Gastrocnemius medialis (tissue), 4 donors: ENCODE measurements at regions not wholly inside any gene's neighbourhood (a gene's known extent, or its start where the extent isn't known, plus 50 kb on each side); places are given as distances from the start of the nearest gene placed in this dataset.

Source experiments
- ATAC-seq, 2 donors: fragments of 150-250 bp; one replicate each; pipeline ENCODE4 v1.9.1; 2016
- DNase-seq, 2 donors: peaks; one replicate each; pipeline ENCODE4 v3.0.0-alpha.2; 2019
- H3K27ac ChIP-seq, 4 donors: fragments of 200-600 bp; sonication (generic); 1 replicate in 1 of 4; 2 replicates in 3 of 4; pipeline ENCODE4 v1.5.1; 2016 to 2018; ENCODE audit warnings: mild to moderate bottlenecking in 2 of 4, moderate library complexity in 1 of 4
- H3K27me3 ChIP-seq, 3 donors: fragments of 200-600 bp; sonication (generic) in 2 of 3; 1 replicate in 1 of 3; 2 replicates in 2 of 3; pipeline versions ENCODE4 v1.5.1 to v1.6.0; 2016 to 2019; ENCODE audit warnings: mild to moderate bottlenecking in 1 of 3, moderate library complexity in 1 of 3
- H3K36me3 ChIP-seq, 2 donors: fragments of 200-600 bp; sonication (generic) in 1 of 2; one replicate each; pipeline ENCODE4 v1.5.1; 2017 to 2018
- H3K4me1 ChIP-seq, 2 donors: fragments of 200-600 bp; sonication (generic) in 1 of 2; one replicate each; pipeline ENCODE4 v1.5.1; 2016 to 2017; ENCODE audit warnings: mild to moderate bottlenecking in 2 of 2
- H3K4me3 ChIP-seq, 4 donors: fragments of 200-600 bp; sonication (generic) in 3 of 4; 1 replicate in 1 of 4; 2 replicates in 3 of 4; pipeline ENCODE4 v1.5.1; 2016 to 2019; ENCODE audit warnings: mild to moderate bottlenecking in 2 of 4
- H3K9me3 ChIP-seq, 3 donors: fragments of 200-600 bp; sonication (generic) in 2 of 3; 1 replicate in 1 of 3; 2 replicates in 2 of 3; pipeline ENCODE4 v1.5.1; 2016 to 2019
- CTCF ChIP-seq, 5 experiments: fragments of 450-650 bp in 3 of 5; fragments of 200-600 bp in 2 of 5; sonication (generic) in 2 of 5; IDR thresholded peaks in 4 of 5; conservative IDR thresholded peaks in 1 of 5; 1 replicate in 4 of 5; 2 replicates in 1 of 5; pipeline ENCODE4 v1.5.1; 2016 to 2019; ENCODE audit warnings: antibody characterized with exemption in 5 of 5, mild to moderate bottlenecking in 3 of 5, moderate library complexity in 3 of 5
- POLR2A ChIP-seq, 2 donors: fragments of 450-650 bp; IDR thresholded peaks; one replicate each; pipeline ENCODE4 v1.6.1; 2017; ENCODE audit warnings: antibody characterized with exemption in 2 of 2, mild to moderate bottlenecking in 2 of 2, moderate library complexity in 2 of 2
- in situ Hi-C, 4 donors: fragments of 200-750 bp; cut with MboI; loops; one replicate each; pipeline versions ENCODE4 v1.15.0 to v1.8.0; 2017; ENCODE audit warnings: low sequenced_read_pairs in 4 of 4
- intact Hi-C: fragments of 100-400 bp; cut with DNase I; formaldehyde crosslinking; loops from one replicate; pipeline ENCODE4 v1.15.1; 2023; ENCODE audit warnings: low total_unique reads

- Histone ChIP-seq H3K27me3 (no peaks in the 10 kb centered on the region), H3K4me1 (no peaks in the 10 kb centered on the region), H3K4me3 (no peak overlapping the region), H3K36me3 (no peaks in the 10 kb centered on the region), H3K27ac (no peak overlapping the region), H3K9me3 (no peaks in the 10 kb centered on the region)
- TF ChIP-seq POLR2A (IDR thresholded peaks at IDR 0.05) (no peak), CTCF (IDR thresholded peaks at IDR 0.05 in 4 of 5, conservative IDR thresholded peaks at IDR 0.05 in 1 of 5) (no peak)
- ATAC-seq = no peak
- no peak for DNase-seq
- in situ Hi-C loops = no loop called here
- intact Hi-C loops = no loop called here
Measured at GRCh38 chr13:73610799-73611592, 523.2 kb downstream of the KLF12 start.

- Histone ChIP-seq H3K27ac (no peak overlapping the region), H3K9me3 (no peaks in the 10 kb centered on the region), H3K4me3 (no peak overlapping the region), H3K27me3 (no peaks in the 10 kb centered on the region), H3K4me1 (no peaks in the 10 kb centered on the region), H3K36me3 (no peaks in the 10 kb centered on the region)
- intact Hi-C loops (no loop called here), in situ Hi-C loops (no loop called here)
- ATAC-seq (no peak), DNase-seq (no peak)
- TF ChIP-seq CTCF (IDR thresholded peaks at IDR 0.05 in 4 of 5, conservative IDR thresholded peaks at IDR 0.05 in 1 of 5) (no peak), POLR2A (IDR thresholded peaks at IDR 0.05) (no peak)
Measured at GRCh38 chr13:73608711-73609485, 525.3 kb downstream of the KLF12 start.

GRCh38 chr13:73608157-73608516, 526.1 kb downstream of the KLF12 start:
- ATAC-seq = no peak
- in situ Hi-C loops = no loop called here
- TF ChIP-seq POLR2A (IDR thresholded peaks at IDR 0.05) = no peak
- no peak for TF ChIP-seq CTCF (IDR thresholded peaks at IDR 0.05 in 4 of 5, conservative IDR thresholded peaks at IDR 0.05 in 1 of 5)

GRCh38 chr13:73607489-73608156, 526.6 kb downstream of the KLF12 start:
- Histone ChIP-seq H3K4me1 (no peaks in the 10 kb centered on the region), H3K36me3 (no peaks in the 10 kb centered on the region), H3K9me3 (no peaks in the 10 kb centered on the region), H3K27me3 (no peaks in the 10 kb centered on the region), H3K4me3 (no peak overlapping the region), H3K27ac (no peak overlapping the region)
- ATAC-seq (no peak), DNase-seq (no peak)
- intact Hi-C loops (no loop called here), in situ Hi-C loops (no loop called here)
- no peak for TF ChIP-seq CTCF (IDR thresholded peaks at IDR 0.05 in 4 of 5, conservative IDR thresholded peaks at IDR 0.05 in 1 of 5)
- no peak for TF ChIP-seq POLR2A (IDR thresholded peaks at IDR 0.05)

More at GRCh38 chr13:73608157-73608516, 526.1 kb downstream of the KLF12 start:
- H3K4me3 ChIP-seq = no peak overlapping the region
- no peaks in the 10 kb centered on the region for H3K36me3 ChIP-seq
- no peaks in the 10 kb centered on the region for H3K27me3 ChIP-seq
- intact Hi-C loops = no loop called here
- no peaks in the 10 kb centered on the region for H3K9me3 ChIP-seq
- H3K27ac ChIP-seq = no peak overlapping the region
- DNase-seq = no peak
- no peaks in the 10 kb centered on the region for H3K4me1 ChIP-seq
